HCT116 (cell line): ENCODE measurements at regions not wholly inside any gene's neighbourhood (a gene's known extent, or its start where the extent isn't known, plus 50 kb on each side); places are given as distances from the start of the nearest gene placed in this dataset.

Source experiments
- ATAC-seq: fragments of 200-7000 bp; cut with Tn5 transposase; 2 replicates; pipeline ENCODE4 v1.9.1; 2020; ENCODE audit warnings: mild to moderate bottlenecking, moderate library complexity
- BruUV-seq: library from RNA; stranded (reverse); fragments of 400-500 nt; replicated peaks from 2 replicates; lab custom pipeline; 2021; lab: Mats Ljungman, UMichigan
- CTCF ChIA-PET: fragments of 300-600 bp; sonication (Branson Sonifier 250); formaldehyde crosslinking; loops from one replicate; lab custom pipeline; 2021; ENCODE audit warnings: antibody characterized with exemption; lab: Charles Lee
- POLR2A ChIA-PET: fragments of 300-600, 350-600 bp; sonication (Branson Sonifier 250); formaldehyde crosslinking; loops from one replicate; lab custom pipeline; 2021; ENCODE audit warnings: antibody characterized with exemption; lab: Charles Lee
- RAD21 ChIA-PET, 2 experiments: fragments of 300-600 bp; sonication (Branson Sonifier 250); formaldehyde crosslinking; loops; one replicate each; lab custom pipeline; 2023; ENCODE audit warnings: low total read pairs in 2 of 2; ENCODE audit not compliant: uncharacterized antibody in 2 of 2, unreplicated experiment in 2 of 2, low non-redundant PET in 1 of 2; lab: Charles Lee
- DNase-seq: peaks from one replicate; pipeline ENCODE4 v3.0.0-alpha.2; 2010; ENCODE audit warnings: low read depth, low spot score
- H2AFZ ChIP-seq: fragments of 200-600 bp; shearing (Covaris generic), sonication (generic); 2 replicates; pipeline ENCODE4 v1.6.1; 2017; ENCODE audit warnings: low read depth, mixed run types, mixed read lengths, antibody characterized with exemption, low read length; ENCODE audit not compliant: poor library complexity, severe bottlenecking
- H3K27ac ChIP-seq: 2 replicates; pipeline ENCODE4 v1.5.1; 2012; ENCODE audit warnings: low read depth, low read length
- H3K27me3 ChIP-seq: fragments of 200-600 bp; sonication (generic); 2 replicates; pipeline ENCODE4 v1.6.1; 2016; ENCODE audit warnings: mixed run types, low read length, mixed read lengths; ENCODE audit not compliant: insufficient read depth
- H3K36me3 ChIP-seq, 2 experiments: fragments of 200-500 bp in 1 of 2; fragments of 200-600 bp in 1 of 2; sonication (Bioruptor generic) in 1 of 2; sonication (generic) in 1 of 2; 2 replicates each; pipeline versions ENCODE4 v1.5.1 to v1.6.1; 2014 to 2016; ENCODE audit warnings: low read length in 2 of 2, inconsistent platforms in 1 of 2, mixed read lengths in 1 of 2, mixed run types in 1 of 2; ENCODE audit not compliant: insufficient read depth in 2 of 2, control insufficient read depth in 1 of 2
- H3K4me1 ChIP-seq, 2 experiments: fragments of 200-600 bp in 1 of 2; sonication (generic) in 1 of 2; 2 replicates each; pipeline versions ENCODE4 v1.5.1 to v1.6.1; 2012 to 2017; ENCODE audit warnings: low read length in 2 of 2, inconsistent platforms in 1 of 2, mild to moderate bottlenecking in 1 of 2, mixed read lengths in 1 of 2, mixed run types in 1 of 2, moderate library complexity in 1 of 2; ENCODE audit not compliant: insufficient read depth in 2 of 2, control insufficient read depth in 1 of 2
- H3K4me2 ChIP-seq: fragments of 200-600 bp; sonication (generic); 2 replicates; pipeline ENCODE4 v1.6.1; 2017; ENCODE audit warnings: mixed run types, low read length, mixed read lengths
- H3K4me3 ChIP-seq, 2 experiments: fragments of 200-600 bp in 1 of 2; sonication (generic) in 1 of 2; replicated peaks in 1 of 2; 2 replicates each; pipeline ENCODE4 v1.5.1; 2011 to 2016; ENCODE audit warnings: low read length in 2 of 2, control low read depth in 1 of 2, low read depth in 1 of 2, mild to moderate bottlenecking in 1 of 2, mixed read lengths in 1 of 2, mixed run types in 1 of 2
- H3K79me2 ChIP-seq: fragments of 200-600 bp; sonication (generic); 2 replicates; pipeline ENCODE4 v1.6.1; 2017; ENCODE audit warnings: mild to moderate bottlenecking, mixed run types, low read length, moderate library complexity, mixed read lengths; ENCODE audit not compliant: insufficient read depth
- H3K9ac ChIP-seq: fragments of 200-600 bp; sonication (generic); 2 replicates; pipeline ENCODE4 v1.6.1; 2016; ENCODE audit warnings: low read length, mixed read lengths
- H3K9me2 ChIP-seq: fragments of 200-600 bp; sonication (generic), shearing (Covaris generic); 2 replicates; pipeline ENCODE4 v1.6.1; 2017; ENCODE audit warnings: mixed run types, mild to moderate bottlenecking, moderate library complexity; ENCODE audit not compliant: insufficient read depth
- H3K9me3 ChIP-seq, 2 experiments: fragments of 200-500 bp in 1 of 2; fragments of 200-600 bp in 1 of 2; sonication (Bioruptor generic) in 1 of 2; sonication (generic) in 1 of 2; 2 replicates each; pipeline ENCODE4 v1.6.1; 2014 to 2017; ENCODE audit warnings: low read length in 2 of 2, mixed read lengths in 2 of 2, inconsistent platforms in 1 of 2, low read depth in 1 of 2, mild to moderate bottlenecking in 1 of 2, mixed run types in 1 of 2, moderate library complexity in 1 of 2; ENCODE audit not compliant: control insufficient read depth in 1 of 2, insufficient read depth in 1 of 2
- H4K20me1 ChIP-seq: fragments of 200-600 bp; sonication (generic), shearing (Covaris generic); 2 replicates; pipeline ENCODE4 v1.6.1; 2017; ENCODE audit warnings: mixed run types, mild to moderate bottlenecking, moderate library complexity; ENCODE audit not compliant: insufficient read depth
- ATF3 ChIP-seq: IDR thresholded peaks from 2 replicates; pipeline ENCODE4 v1.6.1; 2012
- CBX3 ChIP-seq: IDR thresholded peaks from 2 replicates; pipeline ENCODE4 v1.6.1; 2012; ENCODE audit warnings: low read depth
- CEBPB ChIP-seq: IDR thresholded peaks from 2 replicates; pipeline ENCODE4 v1.6.1; 2012; ENCODE audit warnings: low read depth
- CTCF ChIP-seq, 3 experiments: fragments of 200-600 bp in 1 of 3; sonication (generic) in 1 of 3; IDR thresholded peaks in 2 of 3; conservative IDR thresholded peaks in 1 of 3; 2 replicates each; pipeline ENCODE4 v1.5.1; 2012 to 2017; ENCODE audit warnings: low read depth in 2 of 3, low read length in 2 of 3, antibody characterized with exemption in 1 of 3, borderline replicate concordance in 1 of 3, control low read depth in 1 of 3, mild to moderate bottlenecking in 1 of 3, mixed read lengths in 1 of 3, mixed run types in 1 of 3, moderate library complexity in 1 of 3; ENCODE audit not compliant: insufficient read depth in 1 of 3
- EZH2 ChIP-seq: fragments of 200-600 bp; sonication (generic); IDR thresholded peaks from 2 replicates; pipeline ENCODE4 v1.6.1; 2017; ENCODE audit warnings: antibody characterized with exemption, mixed run types
- EZH2phosphoT487 ChIP-seq: fragments of 200-600 bp; IDR thresholded peaks from 2 replicates; pipeline ENCODE4 v1.6.1; 2018; ENCODE audit warnings: antibody characterized with exemption, borderline replicate concordance
- JUND ChIP-seq: IDR thresholded peaks from 2 replicates; pipeline ENCODE4 v1.6.1; 2012
- MAX ChIP-seq: IDR thresholded peaks from 2 replicates; pipeline ENCODE4 v1.6.1; 2012
- SRF ChIP-seq: IDR thresholded peaks from 2 replicates; pipeline ENCODE4 v1.6.1; 2012; ENCODE audit warnings: low read depth
- TCF7L2 ChIP-seq: IDR thresholded peaks from 2 replicates; pipeline ENCODE4 v1.7.0; 2011; ENCODE audit warnings: borderline replicate concordance, inconsistent platforms; ENCODE audit not compliant: insufficient read depth, insufficient read length; ENCODE audit errors: extremely low read depth
- ZBTB33 ChIP-seq: IDR thresholded peaks from 2 replicates; pipeline ENCODE4 v1.6.1; 2011; ENCODE audit warnings: mild to moderate bottlenecking, low read length, moderate library complexity; ENCODE audit not compliant: insufficient replicate concordance; ENCODE audit errors: extremely low read depth
- ZFX ChIP-seq: fragments of 450-650 bp; IDR thresholded peaks from 2 replicates; pipeline ENCODE4 v1.6.1; 2017
- ZNF274 ChIP-seq: fragments of 200-500 bp; sonication (Bioruptor generic); IDR thresholded peaks from 2 replicates; pipeline ENCODE4 v1.6.1; 2014; ENCODE audit warnings: mild to moderate bottlenecking, low read depth, low read length, inconsistent platforms
- intact Hi-C: fragments of 100-400 bp; cut with micrococcal nuclease; formaldehyde crosslinking; loops from 2 replicates; pipeline ENCODE4 v1.10.0; 2022

- Histone ChIP-seq H3K27ac (no peak overlapping the region), H3K9me3 (no peaks in the 10 kb centered on the region), H3K27me3 (peaks cover 7% of the 10 kb centered on the region; the same call in 1 of the 2 replicates), H4K20me1 (no peaks in the 10 kb centered on the region), H3K4me2 (no peak overlapping the region), H3K4me1 (no peaks in the 10 kb centered on the region), H3K9ac (no peak overlapping the region), H3K36me3 (no peaks in the 10 kb centered on the region), H2AFZ (no peak overlapping the region), H3K79me2 (no peaks in the 10 kb centered on the region), H3K4me3 (no peak overlapping the region), H3K9me2 (no peaks in the 10 kb centered on the region)
- BruUV-seq = no TSS peak
- DNase-seq (no peak), ATAC-seq (no peak)
- intact Hi-C loops = no loop called here
- TF ChIP-seq ZFX (no peak), CBX3 (no peak), ATF3 (no peak), TCF7L2 (no peak), ZBTB33 (no peak), MAX (no peak), EZH2phosphoT487 (no peak), CEBPB (no peak), ZNF274 (no peak), CTCF (IDR thresholded peaks at IDR 0.05 in 2 of 3, conservative IDR thresholded peaks at IDR 0.05 in 1 of 3; ENCODE audit: borderline replicate concordance in 1 of 3, insufficient read depth in 1 of 3, low read depth in 2 of 3, low read length in 2 of 3) (no peak), SRF (no peak), JUND (no peak), EZH2 (no peak)
- RAD21 ChIA-PET = no interaction called here
- POLR2A ChIA-PET = no interaction called here
- CTCF ChIA-PET = no interaction called here
Measured at GRCh38 chr11:92881940-92882450, 87.5 kb upstream of the MTNR1B start.
